Mesenchymal stem cell (in vitro differentiated cells and primary cell): ENCODE measurements at regions not wholly inside any gene's neighbourhood (a gene's known extent, or its start where the extent isn't known, plus 50 kb on each side); places are given as distances from the start of the nearest gene placed in this dataset.

Source experiments
- DNase-seq: peaks from one replicate; pipeline ENCODE4 v3.0.0-alpha.2; 2013
- H2AFZ ChIP-seq: one replicate; pipeline ENCODE4 v1.6.1; 2013; ENCODE audit warnings: low read depth, mild to moderate bottlenecking, control low read depth, inconsistent platforms, low read length, moderate library complexity
- H2AK5ac ChIP-seq: 2 replicates; pipeline ENCODE4 v1.6.1; 2013; ENCODE audit warnings: low read length, moderate library complexity, mild to moderate bottlenecking, inconsistent platforms; ENCODE audit not compliant: severe bottlenecking
- H2BK120ac ChIP-seq: one replicate; pipeline ENCODE4 v1.6.1; 2013; ENCODE audit warnings: low read depth, mild to moderate bottlenecking, inconsistent platforms, low read length, moderate library complexity
- H2BK12ac ChIP-seq, 2 experiments: one replicate each; pipeline ENCODE4 v1.6.1; 2013; ENCODE audit warnings: inconsistent platforms in 2 of 2, low read length in 2 of 2, mild to moderate bottlenecking in 2 of 2, moderate library complexity in 2 of 2, control low read depth in 1 of 2
- H2BK15ac ChIP-seq: one replicate; pipeline ENCODE4 v1.6.1; 2013; ENCODE audit warnings: mild to moderate bottlenecking, low read depth, inconsistent platforms; ENCODE audit not compliant: poor library complexity, severe bottlenecking
- H2BK5ac ChIP-seq: 2 replicates; pipeline ENCODE4 v1.6.1; 2013; ENCODE audit warnings: low read depth, mild to moderate bottlenecking, low read length, control low read depth, inconsistent platforms; ENCODE audit not compliant: poor library complexity, severe bottlenecking
- H3K14ac ChIP-seq, 2 experiments: one replicate each; pipeline ENCODE4 v1.6.1; 2013; ENCODE audit warnings: inconsistent platforms in 2 of 2, low read length in 2 of 2, control low read depth in 1 of 2, mild to moderate bottlenecking in 1 of 2, moderate library complexity in 1 of 2
- H3K18ac ChIP-seq, 2 experiments: one replicate each; pipeline ENCODE4 v1.6.1; 2013; ENCODE audit warnings: inconsistent platforms in 2 of 2, low read length in 2 of 2, control low read depth in 1 of 2, low read depth in 1 of 2, mild to moderate bottlenecking in 1 of 2
- H3K23ac ChIP-seq, 2 experiments: one replicate each; pipeline ENCODE4 v1.6.1; 2013; ENCODE audit warnings: inconsistent platforms in 2 of 2, low read length in 2 of 2, mild to moderate bottlenecking in 2 of 2, moderate library complexity in 2 of 2, control low read depth in 1 of 2
- H3K27ac ChIP-seq: 2 replicates; pipeline ENCODE4 v1.5.1; 2013; ENCODE audit warnings: mild to moderate bottlenecking, moderate library complexity, low read length, control low read depth, inconsistent platforms; ENCODE audit not compliant: poor library complexity, severe bottlenecking
- H3K27me3 ChIP-seq, 2 experiments: 2 replicates each; pipeline versions ENCODE4 v1.6.1 to v1.7.0; 2013; ENCODE audit warnings: low read length in 2 of 2, mild to moderate bottlenecking in 2 of 2, moderate library complexity in 2 of 2, control low read depth in 1 of 2, inconsistent platforms in 1 of 2; ENCODE audit not compliant: control insufficient read depth in 1 of 2, insufficient read depth in 1 of 2
- H3K36me3 ChIP-seq, 2 experiments: 2 replicates each; pipeline versions ENCODE4 v1.6.1 to v1.7.0; 2013; ENCODE audit warnings: low read length in 2 of 2, control low read depth in 1 of 2, inconsistent platforms in 1 of 2, low read depth in 1 of 2, mild to moderate bottlenecking in 1 of 2; ENCODE audit not compliant: insufficient read depth in 2 of 2, control insufficient read depth in 1 of 2
- H3K4ac ChIP-seq, 2 experiments: one replicate each; pipeline ENCODE4 v1.6.1; 2013; ENCODE audit warnings: inconsistent platforms in 2 of 2, low read length in 2 of 2, mild to moderate bottlenecking in 2 of 2, moderate library complexity in 2 of 2, control low read depth in 1 of 2, low read depth in 1 of 2
- H3K4me1 ChIP-seq: 2 replicates; pipeline ENCODE4 v1.6.1; 2013; ENCODE audit warnings: low read depth, low read length, control low read depth; ENCODE audit not compliant: control insufficient read depth, insufficient read depth
- H3K4me2 ChIP-seq: 2 replicates; pipeline ENCODE4 v1.6.1; 2013; ENCODE audit warnings: low read length, mild to moderate bottlenecking, inconsistent platforms; ENCODE audit not compliant: poor library complexity, severe bottlenecking
- H3K4me3 ChIP-seq, 2 experiments: 2 replicates each; pipeline versions ENCODE4 v1.5.1 to v1.7.0; 2013; ENCODE audit warnings: low read length in 2 of 2, mild to moderate bottlenecking in 2 of 2, control low read depth in 1 of 2, low read depth in 1 of 2; ENCODE audit not compliant: insufficient read depth in 1 of 2
- H3K79me1 ChIP-seq: replicated peaks from 2 replicates; pipeline ENCODE4 v1.6.1; 2013; ENCODE audit warnings: mild to moderate bottlenecking, control low read depth, low read length, inconsistent platforms; ENCODE audit not compliant: poor library complexity, severe bottlenecking
- H3K9ac ChIP-seq: 2 replicates; pipeline ENCODE4 v1.7.0; 2013; ENCODE audit warnings: mild to moderate bottlenecking, low read length, moderate library complexity
- H3K9me3 ChIP-seq: 2 replicates; pipeline ENCODE4 v1.7.0; 2013; ENCODE audit warnings: mild to moderate bottlenecking, low read length; ENCODE audit not compliant: control insufficient read depth
- H4K8ac ChIP-seq: one replicate; pipeline ENCODE4 v1.6.1; 2013; ENCODE audit warnings: inconsistent platforms, mild to moderate bottlenecking, low read length, moderate library complexity
- H4K91ac ChIP-seq: one replicate; pipeline ENCODE4 v1.6.1; 2013; ENCODE audit warnings: mild to moderate bottlenecking, low read length, inconsistent platforms
- WGBS: methylation state at CpG from one replicate; pipeline ENCODE4 v1.1.7; 2013; ENCODE audit warnings: mixed read lengths; 5-methylcytosine and 5-hydroxymethylcytosine counted together

GRCh38 chr1:224526771-224527170 is 89.3 kb upstream of the CNIH3 start:
- H2BK15ac ChIP-seq: peak overlapping the region; percentile 62
- H3K27ac ChIP-seq: no peak overlapping the region
- no peak overlapping the region for H4K8ac ChIP-seq
- 96% methylated on average over 9 of the region's 10 CpGs for WGBS
- H3K14ac ChIP-seq: peak overlapping the region in 1 of 2 experiments; percentile 53
- DNase-seq: no peak
- no peaks in the 10 kb centered on the region for H3K36me3 ChIP-seq
- H3K18ac ChIP-seq: peak overlapping the region in 1 of 2 experiments; percentile 68
- no peak overlapping the region for H2AFZ ChIP-seq
- H2BK120ac ChIP-seq: no peak overlapping the region
- H3K23ac ChIP-seq: no peak overlapping the region
- H3K4me3 ChIP-seq: no peak overlapping the region
- peak overlapping the region in 1 of 2 experiments; percentile 83 for H2BK12ac ChIP-seq
- no peak overlapping the region for H4K91ac ChIP-seq
- H3K9ac ChIP-seq: no peak overlapping the region
- H2AK5ac ChIP-seq: no peak overlapping the region
- no peak overlapping the region for H3K4me2 ChIP-seq
- H3K27me3 ChIP-seq: no peaks in the 10 kb centered on the region
- no peaks in the 10 kb centered on the region for H3K9me3 ChIP-seq
- peak overlapping the region in 1 of 2 experiments; percentile 9 for H3K4ac ChIP-seq
- peaks cover 13% of the 10 kb centered on the region for H3K4me1 ChIP-seq
- no peak overlapping the region for H2BK5ac ChIP-seq
- H3K79me1 ChIP-seq: no peaks in the 10 kb centered on the region

- H4K91ac ChIP-seq: peak overlapping the region; percentile 48
- H3K9ac ChIP-seq: peak overlapping the region; percentile 26
- H2BK15ac ChIP-seq: no peak overlapping the region
- no peaks in the 10 kb centered on the region for H3K9me3 ChIP-seq
- no peak overlapping the region for H2AK5ac ChIP-seq
- no peak overlapping the region for H3K4me3 ChIP-seq
- peak; percentile 83 for DNase-seq
- 0% methylated on average over 3 of the region's 3 CpGs for WGBS
- H2AFZ ChIP-seq: no peak overlapping the region
- peaks cover 12% of the 10 kb centered on the region for H3K4me1 ChIP-seq
- no peak overlapping the region for H2BK5ac ChIP-seq
- H2BK120ac ChIP-seq: no peak overlapping the region
- H3K4me2 ChIP-seq: no peak overlapping the region
- H3K18ac ChIP-seq: peak overlapping the region; percentile 46 to 73
- H3K23ac ChIP-seq: no peak overlapping the region
- peak overlapping the region; percentile 68 for H3K27ac ChIP-seq
- H2BK12ac ChIP-seq: peak overlapping the region; percentile 52 to 97
- H4K8ac ChIP-seq: peak overlapping the region; percentile 89
- H3K4ac ChIP-seq: no peak overlapping the region
- H3K79me1 ChIP-seq: no peaks in the 10 kb centered on the region
- no peaks in the 10 kb centered on the region for H3K36me3 ChIP-seq
- H3K27me3 ChIP-seq: no peaks in the 10 kb centered on the region
- no peak overlapping the region for H3K14ac ChIP-seq
Measured at GRCh38 chr1:224528900-224529299, 87.2 kb upstream of the CNIH3 start.

- no peak overlapping the region for H2BK5ac ChIP-seq
- WGBS: 98% methylated on average over 4 of the region's 5 CpGs
- no peak overlapping the region for H3K4me2 ChIP-seq
Measured at GRCh38 chr1:224529844-224530243, 86.3 kb upstream of the CNIH3 start.

GRCh38 chr1:224533517-224533916 is 82.6 kb upstream of the CNIH3 start:
- Histone ChIP-seq H2BK5ac (no peak overlapping the region), H2AFZ (no peak overlapping the region), H2BK120ac (peak overlapping the region; percentile 15), H3K36me3 (no peaks in the 10 kb centered on the region), H3K27me3 (no peaks in the 10 kb centered on the region), H3K4ac (no peak overlapping the region), H3K4me3 (no peak overlapping the region), H3K79me1 (no peaks in the 10 kb centered on the region), H2BK12ac (peak overlapping the region in 1 of 2 experiments; percentile 40), H3K23ac (no peak overlapping the region), H3K18ac (peak overlapping the region in 1 of 2 experiments; percentile 1), H4K91ac (no peak overlapping the region), H4K8ac (no peak overlapping the region), H3K14ac (no peak overlapping the region), H2BK15ac (no peak overlapping the region), H3K4me1 (peaks cover 6% of the 10 kb centered on the region), H3K9me3 (no peaks in the 10 kb centered on the region), H3K4me2 (no peak overlapping the region), H3K9ac (no peak overlapping the region), H3K27ac (no peak overlapping the region), H2AK5ac (no peak overlapping the region)
- DNase-seq: no peak
- 92% methylated on average over 6 of the region's 6 CpGs for WGBS

More at GRCh38 chr1:224529844-224530243, 86.3 kb upstream of the CNIH3 start:
- no peaks in the 10 kb centered on the region for H3K79me1 ChIP-seq
- peak overlapping the region; percentile 39 for H2BK15ac ChIP-seq
- H3K9ac ChIP-seq: no peak overlapping the region
- H3K14ac ChIP-seq: peak overlapping the region in 1 of 2 experiments; percentile 78
- H3K36me3 ChIP-seq: no peaks in the 10 kb centered on the region
- H4K8ac ChIP-seq: peak overlapping the region; percentile 86
- H3K4me1 ChIP-seq: peaks cover 10% of the 10 kb centered on the region
- H2AFZ ChIP-seq: no peak overlapping the region
- H3K27ac ChIP-seq: peak overlapping the region; percentile 68
- H3K18ac ChIP-seq: peak overlapping the region; percentile 71 to 79
- peak overlapping the region; percentile 29 for H4K91ac ChIP-seq
- H3K9me3 ChIP-seq: no peaks in the 10 kb centered on the region
- H2BK120ac ChIP-seq: no peak overlapping the region
- no peak overlapping the region for H3K4me3 ChIP-seq
- H3K4ac ChIP-seq: peak overlapping the region; percentile 12 to 26
- no peak for DNase-seq
- no peaks in the 10 kb centered on the region for H3K27me3 ChIP-seq
- H3K23ac ChIP-seq: no peak overlapping the region
- peak overlapping the region; percentile 51 to 64 for H2BK12ac ChIP-seq
- H2AK5ac ChIP-seq: peak overlapping the region; percentile 94
